ENCODE measurements at regions not wholly inside any gene's neighbourhood (a gene's known extent, or its start where the extent isn't known, plus 50 kb on each side); places are given as distances from the start of the nearest gene placed in this dataset.

DNA sequence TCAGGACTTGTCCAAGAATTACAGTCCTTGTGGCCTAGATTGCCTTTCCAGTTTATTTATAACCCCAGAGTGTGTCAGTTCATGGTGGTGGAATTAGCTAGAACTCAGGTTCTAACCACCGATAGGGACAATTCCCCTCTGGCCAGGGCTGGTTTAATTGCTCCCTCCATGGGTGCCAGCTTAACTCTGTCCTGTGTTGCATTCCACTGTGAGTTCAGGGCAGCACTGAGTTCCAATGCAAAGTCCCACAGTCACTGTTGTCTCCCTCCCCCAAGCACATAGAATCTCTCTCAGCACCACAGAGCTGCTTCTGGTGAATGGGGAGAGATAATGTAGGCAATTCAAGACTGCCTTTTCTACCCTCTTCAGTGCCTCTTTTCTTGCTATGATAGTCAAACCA is 82.5 kb upstream of the TNFRSF21 start:
- Histone ChIP-seq H3K9me2 (ENCODE audit: insufficient read depth) (no peaks in the 10 kb centered on the region), H3K27me3 (ENCODE audit: insufficient read depth, low read depth) (no peaks in the 10 kb centered on the region), H3K36me3 (ENCODE audit: low read depth) (no peaks in the 10 kb centered on the region), H2AFZ (no peak overlapping the region), H3K9me3 (ENCODE audit: insufficient read depth, low read depth) (no peaks in the 10 kb centered on the region; the same call in 1 of the 2 replicates), H3K79me2 (ENCODE audit: low read depth) (no peaks in the 10 kb centered on the region), H3K4me3 (no peak overlapping the region), H3K27ac (no peak overlapping the region), H3F3A (ENCODE audit: insufficient read depth, low read depth) (no peaks in the 10 kb centered on the region), H3K4me2 (no peak overlapping the region), H3K4me1 (replicated peaks; ENCODE audit: insufficient read depth) (no peaks in the 10 kb centered on the region), H4K20me1 (ENCODE audit: insufficient read depth) (no peaks in the 10 kb centered on the region)
- ChIA-PET POLR2A (ENCODE audit: unreplicated experiment) (no interaction called here), CTCF (no interaction called here)
- DNase-seq = no peak
- TF ChIP-seq CTCF (conservative IDR thresholded peaks at IDR 0.05) (no peak), EZH2 (IDR thresholded peaks at IDR 0.05; ENCODE audit: low read depth) (no peak)
- intact Hi-C loops (cut with micrococcal nuclease; ENCODE audit: unreplicated experiment) = no loop called here
- no TSS peak for BruUV-seq (replicated peaks)

DNA sequence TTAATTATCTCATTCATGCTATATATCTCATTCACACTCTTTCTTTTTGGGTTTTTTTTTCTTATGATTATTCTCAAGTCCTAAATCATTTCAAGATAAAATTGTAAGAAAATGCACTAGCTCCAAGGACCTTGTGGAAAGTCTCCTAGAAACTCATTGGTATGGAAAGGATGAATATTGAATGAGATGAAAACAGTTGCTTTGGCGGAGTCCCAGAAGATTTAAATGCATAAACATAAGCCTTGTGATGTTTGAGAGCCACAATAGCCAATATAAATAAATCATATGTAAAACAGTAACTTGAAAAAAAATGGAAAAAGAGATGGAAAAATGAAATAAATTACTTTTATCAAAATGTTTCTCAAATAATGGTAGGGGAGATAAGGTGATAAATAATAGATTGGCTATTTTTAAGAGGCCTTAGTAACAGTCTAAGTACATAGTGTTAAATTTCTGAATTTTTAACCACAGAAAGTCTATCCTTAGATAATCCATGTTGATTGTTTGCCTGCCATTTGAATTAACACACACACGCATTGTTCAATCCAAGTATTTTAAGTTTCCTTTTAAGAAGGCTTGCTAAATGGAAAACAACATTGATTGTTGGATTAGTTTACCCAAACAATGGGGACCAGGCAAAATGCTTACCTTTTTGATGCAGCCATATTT is 81.1 kb upstream of the CD2AP start:
- no peak for TF ChIP-seq EZH2 (IDR thresholded peaks at IDR 0.05; ENCODE audit: low read depth)
- no peak for TF ChIP-seq CTCF (conservative IDR thresholded peaks at IDR 0.05)
- Histone ChIP-seq H3K9me3 (ENCODE audit: insufficient read depth, low read depth) (no peaks in the 10 kb centered on the region), H2AFZ (no peak overlapping the region), H3K4me2 (no peak overlapping the region), H4K20me1 (ENCODE audit: insufficient read depth) (no peaks in the 10 kb centered on the region), H3K27me3 (ENCODE audit: insufficient read depth, low read depth) (no peaks in the 10 kb centered on the region), H3K4me3 (no peak overlapping the region), H3K27ac (no peak overlapping the region), H3K79me2 (ENCODE audit: low read depth) (no peaks in the 10 kb centered on the region), H3K4me1 (replicated peaks; ENCODE audit: insufficient read depth) (0 out of 2 replicates have a peak, but pooled peaks cover 4% of the 10 kb centered on the region), H3K9me2 (ENCODE audit: insufficient read depth) (no peaks in the 10 kb centered on the region), H3F3A (ENCODE audit: insufficient read depth, low read depth) (no peaks in the 10 kb centered on the region), H3K36me3 (ENCODE audit: low read depth) (no peaks in the 10 kb centered on the region)
- intact Hi-C loops (cut with micrococcal nuclease; ENCODE audit: unreplicated experiment) = no loop called here
- CTCF ChIA-PET = no interaction called here
- no peak for DNase-seq
- BruUV-seq (replicated peaks) = no TSS peak
- POLR2A ChIA-PET (ENCODE audit: unreplicated experiment) = no interaction called here

- H3K9me3 ChIP-seq (ENCODE audit: insufficient read depth, low read depth) = no peaks in the 10 kb centered on the region
- H3K4me3 ChIP-seq = no peak overlapping the region
- no peaks in the 10 kb centered on the region for H3K36me3 ChIP-seq (ENCODE audit: low read depth)
- DNase-seq = no peak
- no peak for TF ChIP-seq CTCF (conservative IDR thresholded peaks at IDR 0.05)
- no peak for TF ChIP-seq EZH2 (IDR thresholded peaks at IDR 0.05; ENCODE audit: low read depth)
- H3K4me1 ChIP-seq (replicated peaks; ENCODE audit: insufficient read depth) = peaks cover 26% of the 10 kb centered on the region
- H3K79me2 ChIP-seq (ENCODE audit: low read depth) = no peaks in the 10 kb centered on the region
- BruUV-seq (replicated peaks) = no TSS peak
- no peak overlapping the region for H3K27ac ChIP-seq
- no peak overlapping the region for H2AFZ ChIP-seq
- intact Hi-C loops (cut with micrococcal nuclease; ENCODE audit: unreplicated experiment) = loop anchor here (10.0 kb wide), 1 partner anchor 306 kb away; no protein-coding TSS in a partner anchor
- no peaks in the 10 kb centered on the region for H4K20me1 ChIP-seq (ENCODE audit: insufficient read depth)
- peaks cover 12% of the 10 kb centered on the region for H3F3A ChIP-seq (ENCODE audit: insufficient read depth, low read depth)
- H3K4me2 ChIP-seq = no peak overlapping the region
- POLR2A ChIA-PET (ENCODE audit: unreplicated experiment) = no interaction called here
- CTCF ChIA-PET = interaction anchor here (0.5 kb wide), 1 partner anchor 264 kb away, joined by 4 read pairs; no protein-coding TSS in a partner anchor
- H3K27me3 ChIP-seq (ENCODE audit: insufficient read depth, low read depth) = no peaks in the 10 kb centered on the region
- H3K9me2 ChIP-seq (ENCODE audit: insufficient read depth) = no peaks in the 10 kb centered on the region
Observed at GRCh38 chr6:47400581-47400980, 77.0 kb upstream of the CD2AP start.
